DND-41 (cell line): ENCODE measurements at regions not wholly inside any gene's neighbourhood (a gene's known extent, or its start where the extent isn't known, plus 50 kb on each side); places are given as distances from the start of the nearest gene placed in this dataset.

Source experiments
- EZH2 ChIP-seq: IDR thresholded peaks from 3 replicates; pipeline ENCODE4 v1.6.1; 2012; ENCODE audit warnings: borderline replicate concordance, low read depth, mild to moderate bottlenecking, moderate library complexity, low read length, inconsistent platforms; ENCODE audit not compliant: severe bottlenecking
- TF ChIP-seq, protein P1 (sequence below): IDR thresholded peaks from 2 replicates; pipeline ENCODE4 v1.5.1; 2012; ENCODE audit warnings: borderline replicate concordance, low read length, moderate library complexity, mild to moderate bottlenecking; ENCODE audit not compliant: poor library complexity, severe bottlenecking; ENCODE audit errors: extremely low read depth

GRCh38 chr10:65301181-65301580 lies 1624.7 kb upstream of the LRRTM3 start:
- TF ChIP-seq, protein P1, sequence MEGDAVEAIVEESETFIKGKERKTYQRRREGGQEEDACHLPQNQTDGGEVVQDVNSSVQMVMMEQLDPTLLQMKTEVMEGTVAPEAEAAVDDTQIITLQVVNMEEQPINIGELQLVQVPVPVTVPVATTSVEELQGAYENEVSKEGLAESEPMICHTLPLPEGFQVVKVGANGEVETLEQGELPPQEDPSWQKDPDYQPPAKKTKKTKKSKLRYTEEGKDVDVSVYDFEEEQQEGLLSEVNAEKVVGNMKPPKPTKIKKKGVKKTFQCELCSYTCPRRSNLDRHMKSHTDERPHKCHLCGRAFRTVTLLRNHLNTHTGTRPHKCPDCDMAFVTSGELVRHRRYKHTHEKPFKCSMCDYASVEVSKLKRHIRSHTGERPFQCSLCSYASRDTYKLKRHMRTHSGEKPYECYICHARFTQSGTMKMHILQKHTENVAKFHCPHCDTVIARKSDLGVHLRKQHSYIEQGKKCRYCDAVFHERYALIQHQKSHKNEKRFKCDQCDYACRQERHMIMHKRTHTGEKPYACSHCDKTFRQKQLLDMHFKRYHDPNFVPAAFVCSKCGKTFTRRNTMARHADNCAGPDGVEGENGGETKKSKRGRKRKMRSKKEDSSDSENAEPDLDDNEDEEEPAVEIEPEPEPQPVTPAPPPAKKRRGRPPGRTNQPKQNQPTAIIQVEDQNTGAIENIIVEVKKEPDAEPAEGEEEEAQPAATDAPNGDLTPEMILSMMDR, result no peak
- TF ChIP-seq EZH2, result no peak
